ENCODE measurements at regions not wholly inside any gene's neighbourhood (a gene's known extent, or its start where the extent isn't known, plus 50 kb on each side); places are given as distances from the start of the nearest gene placed in this dataset.
"Not testable (repeated sequence)": the region's sequence is repeated elsewhere in the genome, so short reads cannot be mapped to it uniquely, and the experiment has no call there.

DNA sequence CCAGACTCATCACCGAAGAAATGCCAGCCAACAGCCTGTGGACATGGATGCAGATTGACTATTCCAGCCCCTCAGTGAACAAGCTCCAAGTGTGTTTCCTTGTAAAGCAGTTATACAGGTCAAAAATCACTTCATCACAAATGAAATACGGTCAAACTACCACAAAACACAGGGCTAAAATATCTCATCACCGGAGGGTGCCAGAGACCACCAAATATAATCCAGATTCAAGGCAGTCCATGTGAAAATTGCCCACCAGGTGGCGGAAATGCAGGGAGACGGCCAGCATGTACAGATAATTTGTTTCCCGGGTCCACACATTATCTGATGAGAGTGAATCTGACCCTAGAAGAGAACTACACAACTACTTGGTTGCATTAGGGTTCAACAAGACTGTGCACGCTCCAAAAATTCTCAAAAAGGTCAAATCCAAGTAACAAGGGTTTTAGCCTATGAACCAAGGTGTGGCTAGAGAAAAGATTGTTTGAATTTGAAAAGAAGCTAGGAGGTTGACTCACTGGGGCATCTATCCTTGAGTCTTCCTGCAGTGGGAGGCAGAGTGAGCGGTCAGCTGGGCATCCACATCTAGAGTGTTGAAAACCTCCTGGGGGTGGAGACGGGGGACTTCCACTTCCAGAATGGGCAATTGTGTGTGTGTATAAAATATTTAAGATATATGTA is 71.7 kb downstream of the IGLL5 start:
- Histone ChIP-seq H3K9me3 (ENCODE audit: control insufficient read depth, low read length) (peaks cover 27% of the 10 kb centered on the region), H3K27me3 (replicated peaks; ENCODE audit: control insufficient read depth, insufficient read depth, low read length) (peaks cover 25% of the 10 kb centered on the region), H3K4me1 (ENCODE audit: control insufficient read depth, insufficient read depth, low read length) (peaks cover 14% of the 10 kb centered on the region), H3K4me3 (ENCODE audit: low read length) (no peak overlapping the region), H3K9ac (ENCODE audit: low read length) (no peak overlapping the region), H3K36me3 (ENCODE audit: control insufficient read depth, insufficient read depth, low read length, severe bottlenecking) (no peaks in the 10 kb centered on the region)
- peak; percentile 92 for DNase-seq (ENCODE audit: low read depth)

DNA sequence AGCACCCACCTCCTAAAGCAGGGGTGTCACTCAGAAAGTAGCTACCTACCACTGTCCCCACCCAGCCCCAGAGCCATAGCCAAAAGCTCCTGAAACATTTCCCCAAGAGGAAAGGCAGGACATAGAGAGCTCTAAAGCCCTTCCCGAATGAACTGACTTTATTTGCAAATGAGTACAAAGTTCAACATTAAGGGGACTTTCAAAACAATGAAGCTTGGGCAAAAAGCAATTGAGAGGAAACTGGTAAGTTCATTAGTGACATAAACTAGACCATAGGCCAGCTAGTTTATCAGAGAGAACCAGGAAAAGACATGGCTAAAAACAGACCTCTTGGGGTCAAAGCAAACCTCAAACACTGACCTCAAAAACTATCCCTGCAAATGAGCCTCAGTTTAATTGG is 72.7 kb downstream of the IGLL5 start:
- Histone ChIP-seq H3K27me3 (replicated peaks; ENCODE audit: control insufficient read depth, insufficient read depth, low read length) (peaks cover 21% of the 10 kb centered on the region), H3K9ac (ENCODE audit: low read length) (no peak overlapping the region), H3K36me3 (ENCODE audit: control insufficient read depth, insufficient read depth, low read length, severe bottlenecking) (no peaks in the 10 kb centered on the region), H3K4me3 (ENCODE audit: low read length) (no peak overlapping the region), H3K4me1 (ENCODE audit: control insufficient read depth, insufficient read depth, low read length) (peaks cover 14% of the 10 kb centered on the region), H3K9me3 (ENCODE audit: control insufficient read depth, low read length) (peaks cover 36% of the 10 kb centered on the region)
- DNase-seq (ENCODE audit: low read depth) = no peak

DNA sequence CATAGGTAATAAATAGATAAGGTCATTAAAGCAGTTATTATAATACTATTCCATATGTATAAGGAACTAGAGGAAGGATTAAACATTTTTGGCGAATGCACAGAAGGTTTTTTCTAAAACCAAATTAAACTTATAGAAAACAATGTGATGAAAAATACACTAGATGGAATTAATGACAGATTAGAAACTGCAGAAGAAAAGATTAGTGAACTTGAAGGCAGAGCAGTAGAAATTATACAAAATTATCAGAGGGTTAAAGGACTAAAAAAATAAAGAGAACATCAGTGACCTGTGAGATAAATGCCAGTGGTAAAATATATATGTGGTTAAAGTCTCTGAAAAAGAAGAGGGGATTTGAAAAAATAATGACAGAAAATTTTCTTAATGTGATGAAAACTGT is 74.0 kb downstream of the IGLL5 start:
- Histone ChIP-seq H3K4me3 (ENCODE audit: low read length) (no peak overlapping the region), H3K4me1 (ENCODE audit: control insufficient read depth, insufficient read depth, low read length) (peaks cover 14% of the 10 kb centered on the region), H3K36me3 (ENCODE audit: control insufficient read depth, insufficient read depth, low read length, severe bottlenecking) (no peaks in the 10 kb centered on the region), H3K27me3 (replicated peaks; ENCODE audit: control insufficient read depth, insufficient read depth, low read length) (peaks cover 21% of the 10 kb centered on the region), H3K9me3 (ENCODE audit: control insufficient read depth, low read length) (peaks cover 36% of the 10 kb centered on the region), H3K9ac (ENCODE audit: low read length) (no peak overlapping the region)
- no peak for DNase-seq (ENCODE audit: low read depth)

DNA sequence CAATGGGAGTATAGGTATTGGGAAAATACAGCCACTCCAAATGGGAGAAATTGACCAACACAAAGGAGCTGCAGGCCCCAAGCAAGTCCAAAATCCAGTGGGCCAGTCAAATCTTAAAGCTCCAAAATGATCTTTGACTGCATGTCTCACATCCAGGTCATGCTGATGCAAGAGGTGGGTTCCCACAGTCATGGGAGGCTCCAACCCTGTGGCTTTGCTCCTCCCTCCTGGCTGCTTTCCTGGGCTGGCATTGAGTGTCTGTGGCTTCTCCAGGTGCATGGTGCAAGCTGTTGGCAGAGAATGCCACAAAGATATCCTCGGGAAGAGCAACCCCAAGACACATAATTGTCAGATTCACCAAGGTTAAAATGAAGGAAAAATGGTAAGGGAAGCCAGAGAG is 80.8 kb downstream of the IGLL5 start:
- H3K9me3 ChIP-seq (ENCODE audit: control insufficient read depth, low read length) = peaks cover 23% of the 10 kb centered on the region
- no peak overlapping the region for H3K4me3 ChIP-seq (ENCODE audit: low read length)
- DNase-seq (ENCODE audit: low read depth) = no peak
- no peaks in the 10 kb centered on the region for H3K4me1 ChIP-seq (ENCODE audit: control insufficient read depth, insufficient read depth, low read length)
- no peak overlapping the region for H3K9ac ChIP-seq (ENCODE audit: low read length)
- H3K36me3 ChIP-seq (ENCODE audit: control insufficient read depth, insufficient read depth, low read length, severe bottlenecking) = no peaks in the 10 kb centered on the region
- peaks cover 4% of the 10 kb centered on the region for H3K27me3 ChIP-seq (replicated peaks; ENCODE audit: control insufficient read depth, insufficient read depth, low read length)

DNA sequence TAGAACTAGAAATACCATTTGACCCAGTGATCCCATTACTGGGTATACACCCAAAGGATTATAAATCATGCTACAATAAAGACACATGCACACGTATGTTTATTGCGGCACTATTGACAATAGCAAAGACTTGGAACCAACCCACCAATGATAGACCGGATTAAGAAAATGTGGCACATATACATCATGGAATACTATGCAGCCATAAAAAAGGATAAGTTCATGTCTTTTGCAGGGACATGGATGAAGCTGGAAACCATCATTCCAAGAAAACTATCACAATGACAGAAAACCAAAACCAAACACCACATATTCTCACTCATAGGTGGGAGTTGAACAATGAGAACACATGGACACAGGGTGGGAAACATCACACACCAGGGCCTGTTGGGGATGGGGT is 85.0 kb downstream of the IGLL5 start:
- not testable (repeated sequence) for H3K4me1 ChIP-seq (ENCODE audit: control insufficient read depth, insufficient read depth, low read length); DNase-seq (ENCODE audit: low read depth)

DNA sequence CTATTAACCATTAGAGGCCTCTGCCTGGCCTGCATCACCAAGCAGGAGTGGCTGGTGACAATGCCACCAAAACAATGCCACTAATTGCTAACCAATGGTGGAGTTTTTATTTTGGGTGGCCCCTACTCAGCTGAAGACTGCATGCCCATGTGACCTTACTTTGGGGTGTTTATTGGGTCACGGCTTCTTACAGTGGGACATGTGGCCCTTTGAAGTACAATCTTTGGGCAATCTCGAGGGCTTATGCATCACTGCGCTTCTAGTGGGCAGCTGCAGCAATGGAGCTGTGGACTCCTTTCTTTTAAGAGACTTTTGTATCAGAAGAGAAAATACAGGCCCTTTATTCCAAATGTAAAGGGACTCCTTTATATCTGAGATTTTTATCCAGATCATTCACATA is 85.7 kb downstream of the IGLL5 start:
- peaks cover 16% of the 10 kb centered on the region for H3K27me3 ChIP-seq (replicated peaks; ENCODE audit: control insufficient read depth, insufficient read depth, low read length)
- H3K9ac ChIP-seq (ENCODE audit: low read length) = no peak overlapping the region
- H3K9me3 ChIP-seq (ENCODE audit: control insufficient read depth, low read length) = peaks cover 5% of the 10 kb centered on the region
- H3K4me1 ChIP-seq (ENCODE audit: control insufficient read depth, insufficient read depth, low read length) = no peaks in the 10 kb centered on the region
- H3K4me3 ChIP-seq (ENCODE audit: low read length) = no peak overlapping the region
- no peaks in the 10 kb centered on the region for H3K36me3 ChIP-seq (ENCODE audit: control insufficient read depth, insufficient read depth, low read length, severe bottlenecking)
- DNase-seq (ENCODE audit: low read depth) = no peak

More for the DNA sequence above, 85.0 kb downstream of the IGLL5 start:
- H3K9me3 ChIP-seq (ENCODE audit: control insufficient read depth, low read length); H3K36me3 ChIP-seq (ENCODE audit: control insufficient read depth, insufficient read depth, low read length, severe bottlenecking); H3K9ac ChIP-seq (ENCODE audit: low read length); H3K4me3 ChIP-seq (ENCODE audit: low read length): not testable (repeated sequence)
- peaks cover 19% of the 10 kb centered on the region for H3K27me3 ChIP-seq (replicated peaks; ENCODE audit: control insufficient read depth, insufficient read depth, low read length)

DNA sequence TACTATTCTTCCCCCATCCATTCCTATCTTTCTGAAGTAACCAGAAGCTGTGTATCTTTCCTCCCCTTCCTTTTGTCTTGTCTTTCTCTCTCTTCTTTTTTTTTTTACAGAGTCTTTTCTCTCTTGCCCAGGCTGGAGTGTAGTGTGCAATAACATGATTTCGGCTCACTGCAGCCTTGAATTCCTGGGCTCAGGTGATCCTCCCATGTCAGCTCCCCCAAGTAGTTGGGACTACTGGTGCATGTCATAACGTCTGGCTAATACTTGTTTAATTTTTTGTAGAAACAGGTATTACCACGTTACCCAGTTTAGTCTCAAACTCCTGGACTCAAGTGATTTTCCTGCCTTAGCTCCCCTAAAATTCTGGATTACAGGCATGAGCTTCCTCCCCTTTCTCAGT is 86.5 kb downstream of the IGLL5 start:
- Histone ChIP-seq H3K9ac (ENCODE audit: low read length) (no peak overlapping the region), H3K36me3 (ENCODE audit: control insufficient read depth, insufficient read depth, low read length, severe bottlenecking) (no peaks in the 10 kb centered on the region), H3K4me3 (ENCODE audit: low read length) (no peak overlapping the region), H3K4me1 (ENCODE audit: control insufficient read depth, insufficient read depth, low read length) (no peaks in the 10 kb centered on the region), H3K27me3 (replicated peaks; ENCODE audit: control insufficient read depth, insufficient read depth, low read length) (peaks cover 16% of the 10 kb centered on the region), H3K9me3 (ENCODE audit: control insufficient read depth, low read length) (peaks cover 14% of the 10 kb centered on the region)
- DNase-seq (ENCODE audit: low read depth) = no peak

DNA sequence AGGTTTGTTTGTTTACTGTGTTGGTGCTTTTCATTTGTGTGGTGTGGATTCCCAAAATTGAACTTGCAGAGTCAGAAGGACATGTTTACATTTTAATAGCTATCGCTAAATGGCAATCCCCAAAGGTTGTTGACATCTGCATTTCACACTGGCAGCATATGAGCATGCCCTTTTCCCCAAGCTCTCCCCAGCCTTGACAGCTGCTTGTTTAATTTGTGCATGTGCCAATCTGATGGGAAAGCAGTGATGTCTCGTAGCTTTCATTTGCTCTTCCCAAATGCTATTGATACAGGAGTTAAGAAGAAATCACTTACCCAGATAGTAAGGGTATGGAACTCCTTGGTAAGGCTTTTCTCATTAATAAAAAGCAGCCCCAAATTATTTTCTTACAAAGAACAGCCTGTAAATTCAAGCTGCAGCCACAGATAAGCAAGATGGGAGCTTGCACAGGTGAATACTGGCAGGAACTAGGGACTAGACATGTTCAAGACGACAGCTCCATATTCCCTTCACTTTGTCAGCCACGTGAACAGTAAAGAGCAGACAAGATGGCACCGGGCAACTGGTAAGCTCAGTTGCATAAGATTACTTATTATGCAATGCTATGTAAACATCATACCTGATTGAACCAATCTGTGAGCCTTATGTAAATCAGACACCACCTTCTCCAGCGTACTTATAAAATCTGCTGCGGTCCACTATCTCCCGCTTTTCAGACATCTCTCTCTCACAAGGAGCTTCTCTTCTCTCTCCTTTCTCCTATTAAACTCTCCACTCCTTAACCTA is 87.4 kb downstream of the IGLL5 start:
- Histone ChIP-seq H3K4me3 (ENCODE audit: low read length) (no peak overlapping the region), H3K27me3 (replicated peaks; ENCODE audit: control insufficient read depth, insufficient read depth, low read length) (peaks cover 16% of the 10 kb centered on the region), H3K9ac (ENCODE audit: low read length) (no peak overlapping the region), H3K4me1 (ENCODE audit: control insufficient read depth, insufficient read depth, low read length) (no peaks in the 10 kb centered on the region), H3K9me3 (ENCODE audit: control insufficient read depth, low read length) (peaks cover 22% of the 10 kb centered on the region), H3K36me3 (ENCODE audit: control insufficient read depth, insufficient read depth, low read length, severe bottlenecking) (no peaks in the 10 kb centered on the region)
- DNase-seq (ENCODE audit: low read depth) = no peak

DNA sequence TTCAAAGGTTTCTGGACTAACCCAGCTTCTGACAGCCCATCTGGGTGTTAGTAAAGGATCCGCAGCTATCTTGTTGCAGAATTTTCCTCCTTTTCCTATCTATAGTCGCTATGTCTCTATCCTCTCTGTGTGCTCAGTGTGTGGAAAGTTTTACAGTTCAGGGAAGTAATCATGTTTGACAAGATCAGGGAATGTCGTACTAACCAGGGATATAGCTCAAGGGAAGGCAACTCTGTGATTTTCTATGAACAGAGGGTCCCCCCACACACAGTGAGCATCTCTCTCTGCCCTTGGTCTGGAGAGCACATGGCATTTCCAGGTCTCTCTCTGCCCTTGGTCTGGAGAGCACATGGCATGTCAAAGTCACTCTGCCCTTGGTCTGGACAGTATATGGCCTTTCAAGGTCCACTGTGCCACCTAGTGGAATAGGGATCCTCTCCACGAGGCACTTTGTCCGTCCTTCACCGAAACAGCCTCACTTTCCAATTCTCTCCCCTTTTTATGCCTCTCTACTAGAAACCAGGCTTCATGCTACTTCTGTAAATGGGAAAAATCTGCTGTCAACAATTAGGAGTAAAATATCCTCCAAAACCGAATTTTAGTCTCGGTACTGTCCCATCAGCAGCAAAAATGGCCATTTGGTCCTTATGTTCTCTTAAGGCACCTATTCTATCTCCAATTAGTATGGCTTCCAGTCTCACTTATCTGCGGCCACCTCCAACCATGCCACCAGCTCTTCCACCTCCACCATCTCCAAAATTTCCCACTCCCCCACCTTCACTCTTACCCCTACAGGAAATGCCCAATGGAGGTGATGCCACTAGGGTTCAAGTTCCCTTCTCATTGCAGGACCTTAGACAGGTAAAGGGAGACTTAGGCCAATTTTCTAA is 88.7 kb downstream of the IGLL5 start:
- no peak overlapping the region for H3K4me3 ChIP-seq (ENCODE audit: low read length)
- no peak overlapping the region for H3K9ac ChIP-seq (ENCODE audit: low read length)
- no peak for DNase-seq (ENCODE audit: low read depth)
- peaks cover 16% of the 10 kb centered on the region for H3K27me3 ChIP-seq (replicated peaks; ENCODE audit: control insufficient read depth, insufficient read depth, low read length)
- H3K36me3 ChIP-seq (ENCODE audit: control insufficient read depth, insufficient read depth, low read length, severe bottlenecking) = no peaks in the 10 kb centered on the region
- peaks cover 34% of the 10 kb centered on the region for H3K9me3 ChIP-seq (ENCODE audit: control insufficient read depth, low read length)
- no peaks in the 10 kb centered on the region for H3K4me1 ChIP-seq (ENCODE audit: control insufficient read depth, insufficient read depth, low read length)

DNA sequence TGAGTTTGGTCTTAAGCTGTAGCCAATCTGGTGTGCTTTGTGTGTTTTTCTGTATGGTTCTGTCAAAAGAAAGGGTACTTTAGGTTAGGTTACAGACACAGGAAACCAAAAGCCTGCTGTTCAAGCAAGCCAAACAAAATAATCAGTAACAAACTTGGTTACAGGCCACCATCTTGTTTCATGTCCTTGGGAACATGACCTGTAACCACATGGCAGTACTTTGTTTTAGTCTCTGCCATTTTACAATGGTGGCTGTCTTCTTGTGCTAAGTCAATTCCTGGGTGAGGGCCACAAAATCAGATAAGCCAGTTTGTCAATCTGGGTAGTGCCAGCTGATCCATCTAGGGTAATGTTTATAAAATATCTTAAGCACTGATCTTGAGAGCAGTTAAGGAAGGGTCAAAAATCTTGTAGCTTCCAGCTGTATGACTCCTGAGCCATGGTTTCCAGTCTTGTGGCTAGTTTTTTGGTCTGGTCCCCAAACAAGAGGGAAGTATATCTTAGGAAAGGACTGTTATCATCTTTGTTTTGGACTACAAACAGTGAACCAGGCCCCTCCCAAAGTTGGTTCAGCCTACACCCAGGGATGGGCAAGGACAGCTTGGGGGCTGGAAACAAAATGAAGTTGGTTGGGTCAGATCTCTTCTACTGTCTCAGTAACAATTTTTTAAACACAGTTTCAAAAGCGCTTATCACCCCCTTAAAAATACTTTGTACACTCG is 90.0 kb downstream of the IGLL5 start:
- Histone ChIP-seq H3K36me3 (ENCODE audit: control insufficient read depth, insufficient read depth, low read length, severe bottlenecking) (no peaks in the 10 kb centered on the region), H3K4me1 (ENCODE audit: control insufficient read depth, insufficient read depth, low read length) (no peaks in the 10 kb centered on the region), H3K4me3 (ENCODE audit: low read length) (no peak overlapping the region), H3K9me3 (ENCODE audit: control insufficient read depth, low read length) (peaks cover 42% of the 10 kb centered on the region), H3K27me3 (replicated peaks; ENCODE audit: control insufficient read depth, insufficient read depth, low read length) (peaks cover 16% of the 10 kb centered on the region), H3K9ac (ENCODE audit: low read length) (no peak overlapping the region)
- DNase-seq (ENCODE audit: low read depth) = no peak

Measured in adipocyte (in vitro differentiated cells).